ENCODE measurements at regions not wholly inside any gene's neighbourhood (a gene's known extent, or its start where the extent isn't known, plus 50 kb on each side); places are given as distances from the start of the nearest gene placed in this dataset.
A peak's percentile ranks its signal among the peaks of the same experiment; 100 is the strongest.

DNA sequence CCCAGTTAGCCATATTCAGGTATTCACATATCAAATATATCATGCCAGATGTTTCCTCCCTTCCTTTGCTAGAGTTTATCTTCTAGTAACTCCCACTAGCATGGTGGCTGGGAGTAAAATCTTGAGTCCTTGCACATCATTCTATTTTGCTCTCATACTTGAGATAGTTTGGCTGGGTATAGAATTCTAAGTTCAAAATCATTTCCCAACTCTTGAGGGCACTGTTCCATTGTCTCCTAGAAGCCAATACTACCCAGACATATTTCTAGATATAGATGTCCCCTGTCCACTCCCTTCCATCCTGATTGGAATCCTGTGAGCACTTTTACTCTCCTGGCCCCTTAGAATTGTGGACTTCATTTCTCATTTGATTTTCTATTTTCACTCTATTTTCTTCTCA lies 104.7 kb downstream of the ZFP64 start:
- TF ChIP-seq CTCF (IDR thresholded peaks at IDR 0.05; ENCODE audit: low read depth, low read length): no peak
- Histone ChIP-seq H3K27ac (no peak overlapping the region), H3K4me3 (no peak overlapping the region), H3K9me3 (ENCODE audit: low read depth) (no peaks in the 10 kb centered on the region), H3K27me3 (no peaks in the 10 kb centered on the region), H3K36me3 (no peaks in the 10 kb centered on the region), H3K4me1 (ENCODE audit: low read depth) (peaks cover 7% of the 10 kb centered on the region)
- DNase-seq (ENCODE audit: low read depth in 1 of 2, low spot score in 1 of 2): no peak

GRCh38 chr20:52084727-52085126 lies 106.9 kb downstream of the ZFP64 start:
- Histone ChIP-seq H3K4me1 (ENCODE audit: low read depth) (peaks cover 7% of the 10 kb centered on the region), H3K27ac (no peak overlapping the region), H3K4me3 (no peak overlapping the region), H3K36me3 (no peaks in the 10 kb centered on the region), H3K9me3 (ENCODE audit: low read depth) (no peaks in the 10 kb centered on the region), H3K27me3 (no peaks in the 10 kb centered on the region)
- no peak for DNase-seq (ENCODE audit: low read depth in 1 of 2, low spot score in 1 of 2)
- no peak for TF ChIP-seq CTCF (IDR thresholded peaks at IDR 0.05; ENCODE audit: low read depth, low read length)

DNA sequence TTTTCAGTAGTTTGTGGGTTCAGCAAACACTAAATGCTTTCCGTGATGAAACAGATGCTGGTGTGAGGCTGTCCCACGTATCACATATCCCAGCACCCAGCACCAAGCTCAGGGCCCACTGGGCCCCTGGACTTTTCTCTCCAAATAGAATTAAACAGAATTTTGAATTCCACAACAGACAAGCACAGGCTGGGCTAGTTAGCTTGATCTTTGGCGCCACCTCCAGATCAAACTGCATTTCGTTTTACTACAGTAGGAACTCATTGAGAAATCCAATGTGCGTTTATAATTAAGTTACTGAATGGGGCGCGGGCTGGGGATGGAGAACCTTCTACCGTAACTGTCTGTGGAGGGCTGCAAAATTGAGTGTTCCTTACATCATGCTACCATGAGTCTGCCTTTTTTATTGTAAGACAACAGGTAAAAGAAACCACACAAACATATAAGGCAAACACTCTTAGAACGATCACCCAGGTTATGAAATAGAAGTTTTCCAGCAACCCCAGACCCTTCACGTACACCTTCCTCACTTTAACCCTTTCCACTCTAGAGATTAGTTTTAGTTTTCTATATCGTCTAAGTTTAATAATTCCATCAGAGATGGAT lies 107.8 kb downstream of the ZFP64 start:
- Histone ChIP-seq H3K4me1 (ENCODE audit: low read depth) (peaks cover 7% of the 10 kb centered on the region), H3K4me3 (no peak overlapping the region), H3K9me3 (ENCODE audit: low read depth) (no peaks in the 10 kb centered on the region), H3K27ac (no peak overlapping the region), H3K27me3 (no peaks in the 10 kb centered on the region), H3K36me3 (no peaks in the 10 kb centered on the region)
- peak; percentile 71 for TF ChIP-seq CTCF (IDR thresholded peaks at IDR 0.05; ENCODE audit: low read depth, low read length)
- peak; percentile 75 to 81 for DNase-seq (ENCODE audit: low read depth in 1 of 2, low spot score in 1 of 2)

DNA sequence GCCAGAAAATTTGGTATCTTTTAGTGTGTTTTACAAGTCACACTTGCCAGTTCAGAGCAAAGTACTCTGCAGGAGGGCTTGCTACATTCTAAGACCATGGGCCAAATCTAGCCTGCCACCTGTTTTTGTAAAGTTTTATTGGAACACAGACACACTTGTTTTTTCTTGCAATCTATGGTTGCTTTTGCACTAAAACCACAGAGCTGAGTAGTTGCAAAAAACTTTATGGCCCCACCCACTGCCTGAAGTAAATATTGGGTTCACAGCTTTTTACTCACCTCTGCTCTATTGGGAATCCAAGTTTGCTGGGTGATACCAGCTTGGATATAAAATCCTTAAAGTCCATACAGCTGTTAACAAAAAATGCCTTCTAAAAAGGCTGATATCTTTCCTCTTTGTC lies 109.0 kb downstream of the ZFP64 start:
- Histone ChIP-seq H3K27me3 (no peaks in the 10 kb centered on the region), H3K4me3 (no peak overlapping the region), H3K9me3 (ENCODE audit: low read depth) (no peaks in the 10 kb centered on the region), H3K36me3 (no peaks in the 10 kb centered on the region), H3K27ac (no peak overlapping the region), H3K4me1 (ENCODE audit: low read depth) (peaks cover 7% of the 10 kb centered on the region)
- no peak for DNase-seq (ENCODE audit: low read depth in 1 of 2, low spot score in 1 of 2)
- no peak for TF ChIP-seq CTCF (IDR thresholded peaks at IDR 0.05; ENCODE audit: low read depth, low read length)

GRCh38 chr20:52081791-52082190 lies 109.8 kb downstream of the ZFP64 start:
- Histone ChIP-seq H3K27me3 (no peaks in the 10 kb centered on the region), H3K27ac (no peak overlapping the region), H3K9me3 (ENCODE audit: low read depth) (no peaks in the 10 kb centered on the region), H3K36me3 (no peaks in the 10 kb centered on the region), H3K4me3 (no peak overlapping the region), H3K4me1 (ENCODE audit: low read depth) (peaks cover 7% of the 10 kb centered on the region)
- DNase-seq (ENCODE audit: low read depth in 1 of 2, low spot score in 1 of 2): no peak
- no peak for TF ChIP-seq CTCF (IDR thresholded peaks at IDR 0.05; ENCODE audit: low read depth, low read length)

- no peak for TF ChIP-seq CTCF (IDR thresholded peaks at IDR 0.05; ENCODE audit: low read depth, low read length)
- Histone ChIP-seq H3K4me3 (no peak overlapping the region), H3K4me1 (ENCODE audit: low read depth) (peaks cover 7% of the 10 kb centered on the region), H3K27me3 (no peaks in the 10 kb centered on the region), H3K9me3 (ENCODE audit: low read depth) (no peaks in the 10 kb centered on the region), H3K36me3 (no peaks in the 10 kb centered on the region), H3K27ac (no peak overlapping the region)
- no peak for DNase-seq (ENCODE audit: low read depth in 1 of 2, low spot score in 1 of 2)
Measured at GRCh38 chr20:52081066-52081465, 110.5 kb downstream of the ZFP64 start.

Data from cardiac muscle cell (in vitro differentiated cells and primary cell).